NCI-H1436 (cell line): ENCODE measurements at regions not wholly inside any gene's neighbourhood (a gene's known extent, or its start where the extent isn't known, plus 50 kb on each side); places are given as distances from the start of the nearest gene placed in this dataset.
"Not testable (repeated sequence)": the region's sequence is repeated elsewhere in the genome, so short reads cannot be mapped to it uniquely, and the experiment has no call there.

ENCODE experiments used
- DNase-seq: peaks from one replicate; lab custom pipeline; 2025; lab: John Stamatoyannopoulos, UW

GRCh38 chr10:31187607-31188210, 131.3 kb upstream of the ZEB1 start:
- no peak for DNase-seq

- no peak for DNase-seq
These were observed 130.1 kb upstream of the ZEB1 start for GRCh38 chr10:31188792-31189406.

- no peak for DNase-seq
These were observed 128.5 kb upstream of the ZEB1 start for GRCh38 chr10:31190488-31190887.

DNA sequence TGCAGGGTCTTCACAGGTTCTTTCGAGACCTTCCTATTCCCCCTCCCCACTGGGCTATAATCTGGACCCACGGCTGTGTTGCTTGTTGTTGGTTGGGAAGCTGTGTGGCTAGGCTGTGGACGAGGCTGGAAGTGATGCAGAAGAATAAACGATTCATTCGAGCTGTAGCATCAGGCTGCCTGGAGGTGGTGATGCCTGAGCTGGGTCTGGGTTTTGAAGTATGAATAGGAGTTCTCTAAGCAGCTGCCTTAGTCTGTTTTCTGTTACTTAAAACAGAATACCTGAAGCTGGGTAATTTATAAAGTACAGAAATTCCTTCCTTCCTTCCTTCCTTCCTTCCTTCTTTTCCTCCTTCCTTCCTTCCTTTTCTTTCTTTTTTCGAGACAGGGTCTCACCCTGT, 126.5 kb upstream of the ZEB1 start:
- no peak for DNase-seq

DNA sequence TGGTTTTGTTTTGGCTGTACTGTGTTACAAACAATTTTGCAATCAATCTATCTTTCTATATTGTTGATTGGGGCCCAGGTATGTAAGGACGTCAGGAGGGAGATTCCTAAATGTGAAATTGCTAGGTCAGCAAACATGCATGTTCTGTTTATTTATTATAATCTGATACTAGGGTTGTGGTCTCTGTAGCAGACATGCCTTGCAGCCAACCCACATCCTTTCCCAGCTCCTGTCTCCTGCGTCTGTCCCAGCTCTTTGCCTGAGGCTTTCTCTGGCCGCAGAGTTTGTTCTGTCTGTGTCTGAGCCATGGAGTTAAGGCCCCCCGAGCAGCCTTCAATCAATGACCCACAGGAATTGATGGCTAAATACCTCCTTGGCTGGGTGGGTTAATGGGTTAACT, 124.0 kb upstream of the ZEB1 start:
- DNase-seq, result no peak

DNA sequence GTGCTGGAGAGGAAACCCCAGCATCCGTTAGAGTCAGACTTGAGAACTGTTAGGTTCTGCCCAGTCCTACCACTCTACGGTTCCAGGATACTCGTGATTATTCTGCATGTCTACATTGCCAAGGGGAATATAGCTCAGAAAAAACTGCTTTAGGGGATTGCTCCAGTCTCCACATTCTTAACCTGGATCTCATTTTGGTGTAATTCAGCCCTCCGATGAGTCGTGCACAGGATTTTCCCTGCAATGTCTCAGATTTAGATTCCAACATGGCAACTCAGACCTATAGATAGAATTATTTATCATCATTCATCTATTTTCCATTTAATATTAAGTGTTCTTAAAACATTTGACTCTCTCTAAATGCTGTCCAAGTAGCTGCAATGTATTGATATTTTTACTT, 121.1 kb upstream of the ZEB1 start:
- no peak for DNase-seq

- DNase-seq, result no peak
These were observed 114.9 kb upstream of the ZEB1 start for GRCh38 chr10:31204090-31204489.

- no peak for DNase-seq
These were observed 111.4 kb upstream of the ZEB1 start for GRCh38 chr10:31207636-31208035.

- no peak for DNase-seq
These were observed 109.5 kb upstream of the ZEB1 start for GRCh38 chr10:31209478-31209877.

DNA sequence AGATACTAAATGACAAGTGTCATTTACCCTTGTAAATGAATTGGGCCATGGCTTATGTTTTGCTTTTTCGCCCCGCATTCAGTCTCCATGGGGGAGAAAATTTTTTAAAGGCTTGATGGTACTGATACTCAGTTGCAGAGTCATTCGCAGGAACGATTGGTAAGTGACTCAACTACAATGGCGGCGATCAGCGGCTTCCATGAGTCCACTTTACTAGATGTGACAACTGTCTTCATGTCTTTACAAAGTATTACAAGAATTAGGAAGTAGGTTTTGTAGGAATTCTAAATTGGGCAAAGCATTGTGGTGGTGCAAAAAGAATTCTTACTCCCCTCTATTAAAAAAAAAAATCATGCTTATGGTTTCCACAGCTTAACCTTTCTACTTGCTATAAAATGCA, 108.8 kb upstream of the ZEB1 start:
- DNase-seq, result no peak

GRCh38 chr10:31213959-31214358, 105.1 kb upstream of the ZEB1 start:
- no peak for DNase-seq

GRCh38 chr10:31215052-31215451, 104.0 kb upstream of the ZEB1 start:
- no peak for DNase-seq

DNA sequence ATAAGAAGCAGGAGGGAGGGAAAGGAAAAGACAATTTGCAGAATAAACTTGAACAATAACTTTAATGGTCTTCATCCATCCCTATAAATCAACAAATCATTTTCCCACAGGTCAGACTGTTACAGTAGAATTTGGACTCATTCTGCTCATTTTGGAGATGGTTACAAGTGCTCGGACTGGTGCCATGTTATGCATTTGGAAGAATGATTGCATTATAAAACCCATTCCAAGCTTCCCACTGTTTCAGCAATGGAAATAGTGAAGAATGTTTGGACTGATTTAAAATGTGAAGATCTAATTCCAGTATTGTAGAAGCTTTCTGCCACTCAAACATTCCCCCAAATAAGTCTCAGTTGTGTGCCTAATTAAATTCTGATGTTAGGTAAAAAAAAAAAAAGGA, 99.7 kb upstream of the ZEB1 start:
- no peak for DNase-seq

- DNase-seq, result not testable (repeated sequence)
These were observed 90.2 kb upstream of the ZEB1 start for GRCh38 chr10:31228780-31229179.

DNA sequence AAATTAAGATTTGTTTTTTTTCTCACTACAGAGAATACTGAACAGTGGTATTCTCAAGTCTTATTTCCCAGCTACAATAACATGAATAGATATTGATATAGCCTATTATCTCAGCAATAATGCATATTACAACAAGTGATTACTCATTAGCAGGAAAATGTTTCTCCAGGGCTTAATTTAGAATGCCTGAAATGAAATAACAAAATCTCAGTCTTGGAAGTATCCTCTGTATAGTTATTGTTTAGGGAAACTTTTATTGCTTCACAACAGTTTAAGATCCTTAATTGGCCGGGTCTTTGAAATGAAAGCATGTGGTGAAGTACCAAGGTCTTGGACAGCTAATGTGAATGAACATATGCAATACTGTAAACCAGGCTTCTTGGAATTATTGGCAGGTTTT, 79.1 kb upstream of the ZEB1 start:
- no peak for DNase-seq

DNA sequence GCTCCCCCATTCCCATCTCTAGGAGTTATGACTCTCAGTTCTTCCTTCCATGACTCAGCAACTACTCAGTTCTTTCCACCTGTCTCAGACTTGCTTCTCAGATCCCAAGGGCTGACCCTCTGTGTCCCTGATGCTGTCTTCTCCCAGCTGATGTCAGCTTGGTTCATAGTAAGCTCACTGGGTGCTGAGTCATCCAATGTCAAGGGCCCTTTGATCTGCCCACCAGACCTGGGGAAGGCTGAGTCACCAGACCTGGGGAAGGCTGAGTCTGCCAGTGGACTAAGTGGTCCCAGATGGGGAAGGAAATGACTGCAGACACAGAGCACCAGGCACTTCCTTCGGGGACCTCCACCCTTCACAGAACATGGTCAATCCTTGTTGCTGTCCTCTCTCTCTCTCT, 76.1 kb upstream of the ZEB1 start:
- DNase-seq, result no peak

DNA sequence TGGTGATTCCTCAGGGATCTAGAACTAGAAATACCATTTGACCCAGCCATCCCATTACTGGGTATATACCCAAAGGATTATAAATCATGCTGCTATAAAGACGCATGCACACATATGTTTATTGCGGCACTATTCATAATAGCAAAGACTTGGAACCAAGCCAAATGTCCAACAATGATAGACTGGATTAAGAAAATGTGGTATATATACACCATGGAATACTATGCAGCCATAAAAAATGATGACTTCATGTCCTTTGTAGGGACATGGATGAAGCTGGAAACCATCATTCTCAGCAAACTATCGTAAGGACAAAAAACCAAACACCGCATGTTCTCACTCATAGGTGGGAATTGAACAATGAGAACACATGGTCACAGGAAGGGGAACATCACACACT, 67.9 kb upstream of the ZEB1 start:
- DNase-seq, result not testable (repeated sequence)

- DNase-seq, result no peak
These were observed 65.8 kb upstream of the ZEB1 start for GRCh38 chr10:31253237-31253636.

GRCh38 chr10:31261511-31262311, 57.3 kb upstream of the ZEB1 start:
- no peak for DNase-seq

GRCh38 chr10:31262672-31263071, 56.3 kb upstream of the ZEB1 start:
- no peak for DNase-seq

DNA sequence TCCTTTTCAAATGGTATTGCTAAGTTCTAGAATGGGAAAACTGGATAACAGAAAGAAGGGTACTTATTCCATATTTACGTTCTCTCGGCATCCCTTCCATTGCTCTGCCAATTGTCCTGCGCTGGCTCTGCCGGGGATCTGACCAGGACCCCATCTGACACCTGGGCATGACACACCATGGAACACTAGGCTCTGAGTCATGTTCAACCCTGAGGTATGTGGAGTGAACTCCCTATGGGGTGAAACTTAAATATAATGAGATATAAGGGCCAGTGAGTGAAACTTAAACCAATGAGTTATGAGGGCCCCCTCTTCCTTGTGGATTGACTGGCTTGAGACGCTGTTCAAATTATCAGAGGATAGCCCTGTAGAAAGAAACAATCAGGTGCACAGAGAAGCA, 55.1 kb upstream of the ZEB1 start:
- no peak for DNase-seq

DNA sequence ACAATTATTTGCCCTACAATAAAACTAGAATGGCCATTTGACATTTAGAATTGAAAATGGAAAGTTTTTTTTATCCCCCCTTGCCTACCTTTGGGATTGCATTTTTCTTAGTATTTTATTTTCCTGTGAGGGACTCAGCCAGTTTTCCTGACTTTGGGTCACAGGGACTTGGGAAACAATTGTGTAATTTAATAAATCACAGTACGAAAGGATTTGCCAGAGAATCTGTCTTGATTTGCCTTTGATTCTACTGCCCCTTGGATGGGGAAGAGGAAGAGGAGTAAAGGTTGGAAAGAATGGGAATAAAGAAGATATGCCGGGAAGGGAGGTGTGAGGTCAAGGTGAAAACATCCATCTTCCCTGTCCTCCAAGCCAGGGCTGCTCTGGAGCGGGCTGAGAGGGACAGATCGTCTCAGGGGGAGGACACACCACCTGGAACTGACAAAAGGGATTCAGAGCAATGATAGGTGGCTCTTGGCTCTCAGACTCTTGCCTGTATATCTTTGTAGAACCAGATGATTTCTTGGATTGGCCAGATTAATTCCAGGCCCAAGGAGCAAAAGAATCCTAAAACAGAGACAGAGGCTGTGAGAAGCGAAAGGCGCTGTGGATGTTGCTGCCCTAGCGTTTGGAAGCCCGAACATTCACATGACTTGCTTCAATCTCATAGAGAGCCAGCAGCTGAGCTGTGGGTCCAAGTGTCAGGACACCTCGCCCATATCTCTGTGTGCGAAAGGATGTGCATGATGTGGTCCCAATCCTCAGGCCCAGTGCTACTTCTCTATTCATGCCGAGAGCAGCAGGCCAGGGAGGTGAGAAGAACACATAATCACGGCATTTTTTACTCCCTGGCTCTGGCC, 50.3 kb upstream of the ZEB1 start:
- DNase-seq, result no peak
